ENCODE measurements at regions not wholly inside any gene's neighbourhood (a gene's known extent, or its start where the extent isn't known, plus 50 kb on each side); places are given as distances from the start of the nearest gene placed in this dataset.

DNA sequence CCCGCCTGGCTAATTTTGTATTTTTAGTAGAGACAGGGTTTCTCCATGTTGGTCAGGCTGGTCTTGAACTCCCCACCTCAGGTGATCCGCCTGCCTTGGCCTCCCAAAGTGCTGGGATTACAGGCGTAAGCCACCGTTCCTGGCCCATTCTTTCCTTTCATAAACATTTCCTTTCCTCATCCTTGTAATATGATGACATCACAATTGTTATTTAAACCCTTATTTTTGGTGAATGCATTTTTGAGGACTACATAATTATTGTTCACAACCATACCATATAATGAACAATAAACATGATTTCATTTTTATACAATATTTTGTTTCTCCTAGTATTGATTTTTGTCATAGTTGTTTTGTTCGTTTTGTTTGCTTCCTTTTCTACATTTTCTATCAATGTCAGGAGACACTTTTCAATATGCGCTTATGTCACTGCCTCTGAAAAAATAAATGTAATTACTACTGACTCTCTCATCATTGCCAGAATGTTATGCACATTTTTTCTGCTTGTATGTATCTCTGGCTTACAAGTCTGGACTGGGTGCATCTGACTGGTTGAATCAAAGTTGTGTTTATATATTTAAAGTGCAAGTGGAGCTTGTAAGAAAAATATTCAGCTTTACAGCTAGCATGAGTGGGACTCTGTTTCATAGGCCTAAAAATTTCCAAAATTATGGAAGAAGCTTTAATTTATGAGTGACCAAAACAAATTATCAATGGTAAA is 2286.3 kb upstream of the RAG2 start:
- Histone ChIP-seq H3K4me1 (no peaks in the 10 kb centered on the region), H3K27me3 (no peaks in the 10 kb centered on the region), H3K27ac (no peak overlapping the region), H3K36me3 (no peaks in the 10 kb centered on the region), H3K9me3 (no peaks in the 10 kb centered on the region), H3K4me3 (no peak overlapping the region)
- no peak for DNase-seq
- TF ChIP-seq, protein P1, sequence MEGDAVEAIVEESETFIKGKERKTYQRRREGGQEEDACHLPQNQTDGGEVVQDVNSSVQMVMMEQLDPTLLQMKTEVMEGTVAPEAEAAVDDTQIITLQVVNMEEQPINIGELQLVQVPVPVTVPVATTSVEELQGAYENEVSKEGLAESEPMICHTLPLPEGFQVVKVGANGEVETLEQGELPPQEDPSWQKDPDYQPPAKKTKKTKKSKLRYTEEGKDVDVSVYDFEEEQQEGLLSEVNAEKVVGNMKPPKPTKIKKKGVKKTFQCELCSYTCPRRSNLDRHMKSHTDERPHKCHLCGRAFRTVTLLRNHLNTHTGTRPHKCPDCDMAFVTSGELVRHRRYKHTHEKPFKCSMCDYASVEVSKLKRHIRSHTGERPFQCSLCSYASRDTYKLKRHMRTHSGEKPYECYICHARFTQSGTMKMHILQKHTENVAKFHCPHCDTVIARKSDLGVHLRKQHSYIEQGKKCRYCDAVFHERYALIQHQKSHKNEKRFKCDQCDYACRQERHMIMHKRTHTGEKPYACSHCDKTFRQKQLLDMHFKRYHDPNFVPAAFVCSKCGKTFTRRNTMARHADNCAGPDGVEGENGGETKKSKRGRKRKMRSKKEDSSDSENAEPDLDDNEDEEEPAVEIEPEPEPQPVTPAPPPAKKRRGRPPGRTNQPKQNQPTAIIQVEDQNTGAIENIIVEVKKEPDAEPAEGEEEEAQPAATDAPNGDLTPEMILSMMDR (IDR thresholded peaks at IDR 0.05), result no peak
- no peak for TF ChIP-seq POLR2A (IDR thresholded peaks at IDR 0.05)
- intact Hi-C loops (cut with DNase I; ENCODE audit: low total_unique reads), result no loop called here

DNA sequence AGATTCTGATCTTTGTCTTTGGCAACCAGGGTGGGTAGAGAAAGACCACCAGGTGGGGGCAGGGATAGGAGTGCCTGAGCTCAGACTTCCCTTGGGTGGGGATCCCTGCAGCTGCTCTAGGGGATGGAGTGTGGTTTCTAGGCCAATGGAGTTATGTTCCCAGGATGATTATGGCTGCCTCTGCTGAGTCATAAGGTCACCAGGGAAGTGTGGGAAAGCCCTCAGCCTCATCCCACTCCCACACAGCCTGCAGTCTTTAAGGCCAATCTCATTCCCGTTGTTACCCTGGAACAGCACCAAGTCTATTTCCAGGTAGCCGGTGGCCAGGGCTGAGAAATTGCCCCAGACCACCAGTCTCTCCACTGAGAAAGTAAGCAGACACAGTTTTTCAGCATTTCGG is 2269.3 kb upstream of the RAG2 start:
- TF ChIP-seq, protein P1 (IDR thresholded peaks at IDR 0.05), result no peak
- no peak for TF ChIP-seq POLR2A (IDR thresholded peaks at IDR 0.05)
- no peaks in the 10 kb centered on the region for H3K27me3 ChIP-seq

DNA sequence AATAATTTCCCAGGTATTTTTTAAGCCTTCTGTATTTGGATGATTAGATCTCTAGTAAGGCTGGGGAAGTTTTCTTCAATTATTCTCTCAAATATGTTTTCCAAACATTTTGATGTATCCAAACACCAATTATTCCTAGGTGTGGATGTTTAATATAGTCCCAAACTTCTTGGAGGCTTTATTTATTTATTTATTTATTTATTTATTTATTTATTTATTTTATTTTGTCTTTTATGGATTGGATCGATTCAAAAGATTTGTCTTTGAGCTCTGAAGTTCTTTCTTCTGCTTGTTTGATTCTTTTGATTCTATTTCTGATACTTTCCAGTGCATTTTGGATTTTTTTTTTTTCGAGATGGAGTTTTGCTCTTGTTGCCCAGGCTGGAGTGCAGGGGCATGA is 2267.9 kb upstream of the RAG2 start:
- intact Hi-C loops (cut with DNase I; ENCODE audit: low total_unique reads), result no loop called here
- no peak overlapping the region for H3K27ac ChIP-seq
- H3K27me3 ChIP-seq, result no peaks in the 10 kb centered on the region
- DNase-seq, result no peak
- H3K4me1 ChIP-seq, result no peaks in the 10 kb centered on the region
- H3K4me3 ChIP-seq, result no peak overlapping the region
- no peaks in the 10 kb centered on the region for H3K9me3 ChIP-seq
- H3K36me3 ChIP-seq, result no peaks in the 10 kb centered on the region
- TF ChIP-seq, protein P1 (IDR thresholded peaks at IDR 0.05), result no peak
- no peak for TF ChIP-seq POLR2A (IDR thresholded peaks at IDR 0.05)

More for the DNA sequence above, 2269.3 kb upstream of the RAG2 start:
- Histone ChIP-seq H3K4me3 (no peak overlapping the region), H3K9me3 (no peaks in the 10 kb centered on the region), H3K27ac (no peak overlapping the region), H3K4me1 (no peaks in the 10 kb centered on the region), H3K36me3 (no peaks in the 10 kb centered on the region)
- intact Hi-C loops (cut with DNase I; ENCODE audit: low total_unique reads), result no loop called here
- no peak for DNase-seq

DNA sequence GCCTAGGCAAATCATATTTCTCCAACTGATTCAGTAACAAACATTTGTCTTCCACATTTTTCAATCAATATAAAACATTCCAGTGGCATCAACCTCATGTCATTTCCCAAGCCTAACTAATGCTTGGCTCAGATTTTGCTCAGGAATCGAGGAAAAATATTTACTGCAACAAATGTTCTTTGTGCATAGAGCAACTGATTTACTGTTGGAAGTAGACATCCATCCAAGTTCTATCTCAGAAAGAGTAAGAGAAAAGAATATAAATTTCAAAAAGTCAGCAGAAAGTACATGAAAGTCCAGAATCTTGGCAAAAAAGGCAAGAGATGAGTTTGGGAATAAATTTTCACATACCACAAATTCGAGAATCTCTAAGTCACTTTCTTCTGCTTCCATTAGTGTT is 2245.0 kb upstream of the RAG2 start:
- intact Hi-C loops (cut with DNase I; ENCODE audit: low total_unique reads), result no loop called here
- H3K4me1 ChIP-seq, result no peaks in the 10 kb centered on the region
- no peak for TF ChIP-seq POLR2A (IDR thresholded peaks at IDR 0.05)
- TF ChIP-seq, protein P1 (IDR thresholded peaks at IDR 0.05), result no peak
- H3K9me3 ChIP-seq, result no peaks in the 10 kb centered on the region
- H3K36me3 ChIP-seq, result no peaks in the 10 kb centered on the region
- H3K27ac ChIP-seq, result no peak overlapping the region
- no peak overlapping the region for H3K4me3 ChIP-seq
- no peaks in the 10 kb centered on the region for H3K27me3 ChIP-seq
- DNase-seq, result no peak

DNA sequence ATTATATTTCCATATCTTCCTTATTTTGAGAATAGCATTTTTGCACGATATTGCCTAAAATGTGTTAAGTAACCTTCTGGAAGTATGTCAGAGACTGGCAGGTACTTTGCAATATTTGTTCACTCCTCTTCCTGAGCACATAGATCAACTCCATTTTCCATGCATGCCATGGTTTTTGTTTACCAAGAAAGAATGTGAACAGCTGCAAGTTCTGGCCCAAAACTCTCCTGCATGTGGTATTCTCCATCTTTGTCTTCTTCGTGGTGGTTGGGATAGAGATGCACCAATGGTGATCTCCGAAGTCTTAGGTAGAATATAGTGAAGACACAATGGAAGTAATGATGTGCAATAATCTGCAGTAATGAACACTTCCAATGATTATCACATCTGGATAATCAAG is 2241.0 kb upstream of the RAG2 start:
- intact Hi-C loops (cut with DNase I; ENCODE audit: low total_unique reads), result no loop called here
- TF ChIP-seq, protein P1 (IDR thresholded peaks at IDR 0.05), result no peak
- TF ChIP-seq POLR2A (IDR thresholded peaks at IDR 0.05), result no peak
- Histone ChIP-seq H3K9me3 (no peaks in the 10 kb centered on the region), H3K27ac (no peak overlapping the region), H3K36me3 (no peaks in the 10 kb centered on the region), H3K27me3 (no peaks in the 10 kb centered on the region), H3K4me1 (no peaks in the 10 kb centered on the region), H3K4me3 (no peak overlapping the region)
- no peak for DNase-seq

All from uterus (tissue), 3 donors.